GM12864 (cell line): ENCODE measurements at regions not wholly inside any gene's neighbourhood (a gene's known extent, or its start where the extent isn't known, plus 50 kb on each side); places are given as distances from the start of the nearest gene placed in this dataset.

ENCODE experiments used
- DNase-seq: peaks from one replicate; pipeline ENCODE4 v3.0.0-alpha.2; 2011; ENCODE audit warnings: low read depth
- H3K4me3 ChIP-seq: 2 replicates; pipeline ENCODE4 v1.5.1; 2011; ENCODE audit warnings: mild to moderate bottlenecking, low read depth, low read length, control low read depth
- TF ChIP-seq, protein P1 (sequence below): IDR thresholded peaks from 2 replicates; pipeline ENCODE4 v1.5.1; 2011; ENCODE audit warnings: low read depth, mild to moderate bottlenecking, moderate library complexity, low read length, control low read depth, inconsistent platforms; ENCODE audit errors: missing control alignments

DNA sequence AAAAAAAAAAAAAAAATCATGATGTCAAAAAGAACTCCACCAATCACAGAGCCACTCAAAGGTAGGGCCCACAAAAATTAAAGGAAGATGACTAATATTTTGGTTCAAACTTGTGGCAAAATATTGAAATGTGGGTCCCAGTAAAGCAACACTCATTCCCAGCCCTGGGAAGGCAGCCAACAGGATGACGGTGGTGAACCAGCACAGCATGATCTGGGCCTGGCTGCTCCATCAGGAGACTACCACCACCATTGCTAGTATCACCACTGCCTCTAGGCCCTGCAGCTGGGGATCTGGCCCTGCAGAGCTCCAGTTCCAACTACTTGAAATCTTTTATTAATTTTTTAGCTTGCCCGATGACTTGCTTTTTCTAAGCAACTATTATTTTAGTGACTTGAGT lies 206.8 kb upstream of the ITGA1 start:
- DNase-seq, result no peak
- TF ChIP-seq, protein P1, sequence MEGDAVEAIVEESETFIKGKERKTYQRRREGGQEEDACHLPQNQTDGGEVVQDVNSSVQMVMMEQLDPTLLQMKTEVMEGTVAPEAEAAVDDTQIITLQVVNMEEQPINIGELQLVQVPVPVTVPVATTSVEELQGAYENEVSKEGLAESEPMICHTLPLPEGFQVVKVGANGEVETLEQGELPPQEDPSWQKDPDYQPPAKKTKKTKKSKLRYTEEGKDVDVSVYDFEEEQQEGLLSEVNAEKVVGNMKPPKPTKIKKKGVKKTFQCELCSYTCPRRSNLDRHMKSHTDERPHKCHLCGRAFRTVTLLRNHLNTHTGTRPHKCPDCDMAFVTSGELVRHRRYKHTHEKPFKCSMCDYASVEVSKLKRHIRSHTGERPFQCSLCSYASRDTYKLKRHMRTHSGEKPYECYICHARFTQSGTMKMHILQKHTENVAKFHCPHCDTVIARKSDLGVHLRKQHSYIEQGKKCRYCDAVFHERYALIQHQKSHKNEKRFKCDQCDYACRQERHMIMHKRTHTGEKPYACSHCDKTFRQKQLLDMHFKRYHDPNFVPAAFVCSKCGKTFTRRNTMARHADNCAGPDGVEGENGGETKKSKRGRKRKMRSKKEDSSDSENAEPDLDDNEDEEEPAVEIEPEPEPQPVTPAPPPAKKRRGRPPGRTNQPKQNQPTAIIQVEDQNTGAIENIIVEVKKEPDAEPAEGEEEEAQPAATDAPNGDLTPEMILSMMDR, result no peak
- H3K4me3 ChIP-seq, result no peak overlapping the region

DNA sequence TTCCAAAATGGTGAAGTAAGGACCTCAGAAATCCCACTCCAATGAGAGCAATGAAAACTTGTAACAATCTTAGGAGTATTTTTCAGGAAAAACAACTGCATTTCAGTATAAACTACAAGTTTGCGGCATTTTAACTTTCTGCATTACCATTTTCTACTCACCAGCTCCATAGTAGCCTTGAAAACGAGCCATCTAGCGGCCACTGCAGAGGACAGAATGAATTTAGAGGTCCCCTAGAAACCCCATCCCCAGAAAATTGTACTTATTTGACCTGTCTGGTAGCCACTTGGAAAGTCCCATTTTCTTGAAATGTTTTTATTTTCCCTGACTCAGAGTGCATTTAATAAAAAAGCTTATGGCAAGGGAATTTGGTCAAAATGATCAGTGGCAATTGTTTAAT lies 205.4 kb upstream of the ITGA1 start:
- H3K4me3 ChIP-seq, result no peak overlapping the region
- TF ChIP-seq, protein P1, result peak; percentile 10
- no peak for DNase-seq

DNA sequence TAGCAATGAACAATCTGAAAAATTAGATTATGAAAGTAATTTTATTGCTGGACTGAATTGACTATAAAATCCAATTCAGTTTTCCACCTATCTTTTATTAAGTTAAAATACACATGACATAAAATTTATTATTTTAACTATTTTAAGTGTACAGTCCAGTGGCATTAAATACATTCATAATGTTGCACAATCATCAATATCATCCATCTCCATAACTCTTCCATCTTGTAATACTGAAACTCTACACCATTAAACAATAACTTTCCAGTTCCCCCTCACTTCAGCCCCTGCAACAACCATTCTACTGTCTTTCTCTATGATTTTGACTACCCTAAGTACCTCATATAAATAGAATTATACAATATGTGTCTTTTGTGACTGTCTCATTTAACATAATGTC lies 200.6 kb upstream of the ITGA1 start:
- DNase-seq, result no peak
- TF ChIP-seq, protein P1, result no peak
- H3K4me3 ChIP-seq, result no peak overlapping the region

DNA sequence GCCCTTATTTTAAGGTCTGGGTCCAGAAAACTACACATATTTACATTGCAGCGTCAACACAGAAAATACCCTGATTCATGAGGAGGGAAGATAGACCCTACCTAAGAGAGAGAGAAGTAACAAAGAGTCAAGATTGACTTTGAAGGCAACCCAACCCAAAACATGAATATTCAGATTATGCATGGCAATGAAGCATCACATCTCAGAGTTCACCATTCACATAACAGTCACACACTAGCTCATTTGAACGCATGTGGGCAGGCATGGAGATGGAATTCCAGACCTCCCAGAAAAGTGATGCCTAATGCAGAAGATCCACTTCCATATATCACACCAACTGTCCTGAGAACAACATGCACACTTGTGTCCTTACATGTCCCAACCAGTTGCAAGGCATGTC lies 190.1 kb upstream of the ITGA1 start:
- H3K4me3 ChIP-seq, result no peak overlapping the region
- TF ChIP-seq, protein P1, result no peak
- DNase-seq, result no peak

DNA sequence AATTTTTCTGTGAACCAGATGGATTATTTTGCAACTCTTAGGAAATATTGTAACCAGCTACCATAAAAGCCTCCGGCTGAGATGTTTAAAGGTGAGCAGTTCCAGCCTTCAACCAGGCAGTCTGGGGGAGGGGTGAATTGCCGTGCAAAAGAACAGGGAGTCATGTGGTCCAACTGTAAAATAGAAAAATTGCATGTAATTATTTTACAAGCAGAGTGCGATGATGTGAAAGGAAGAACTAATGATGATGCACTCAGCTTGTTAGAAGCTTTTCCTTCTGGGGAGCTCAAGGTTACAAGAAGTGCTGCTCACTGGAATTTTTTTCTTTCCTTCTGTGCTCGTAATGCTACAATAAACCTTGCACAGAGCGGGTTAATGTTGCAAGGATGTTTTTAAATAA lies 188.7 kb upstream of the ITGA1 start:
- H3K4me3 ChIP-seq, result no peak overlapping the region
- TF ChIP-seq, protein P1, result no peak
- DNase-seq, result no peak

DNA sequence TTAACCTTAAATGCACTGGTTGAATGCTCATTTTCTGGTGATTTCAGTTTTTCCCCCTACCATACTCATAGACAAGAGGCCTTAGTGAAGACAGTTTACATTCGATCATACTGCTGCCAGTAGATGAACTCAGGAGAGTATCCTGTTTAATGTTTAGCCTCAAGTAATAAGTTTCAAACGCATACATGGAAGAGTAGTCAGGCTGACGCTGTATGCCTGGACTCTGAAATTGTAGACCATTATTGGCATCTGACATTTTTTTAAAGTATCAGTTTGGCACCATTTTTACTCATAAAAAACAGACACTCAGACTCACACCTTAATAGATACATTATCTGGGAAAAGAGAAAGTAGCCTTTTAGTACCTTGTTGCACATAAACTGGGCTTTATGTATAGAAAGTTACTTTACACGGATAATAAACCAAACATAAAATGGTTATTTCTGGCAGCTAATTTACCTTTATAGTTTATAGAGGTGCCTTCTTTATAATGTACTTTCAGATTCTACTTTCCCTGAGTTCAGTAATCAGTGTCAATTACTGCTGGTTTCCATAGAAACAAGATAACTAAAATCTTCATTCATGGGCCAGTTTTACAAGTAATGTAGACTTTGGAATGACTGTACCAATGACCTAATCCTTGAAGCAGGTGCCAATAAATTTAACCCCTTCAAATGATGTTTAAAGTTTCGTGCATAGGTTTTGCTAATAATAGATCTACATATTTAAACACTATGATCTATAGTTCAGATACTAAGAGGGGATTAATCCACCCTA lies 183.8 kb upstream of the ITGA1 start:
- H3K4me3 ChIP-seq, result no peak overlapping the region
- TF ChIP-seq, protein P1, result no peak
- DNase-seq, result no peak
